HUES64 (cell line): ENCODE measurements at regions not wholly inside any gene's neighbourhood (a gene's known extent, or its start where the extent isn't known, plus 50 kb on each side); places are given as distances from the start of the nearest gene placed in this dataset.

Source experiments
- H3K27ac ChIP-seq: 2 replicates; pipeline ENCODE4 v1.7.0; 2013; ENCODE audit warnings: low read depth, low read length, inconsistent platforms
- H3K27me3 ChIP-seq: 2 replicates; pipeline ENCODE4 v1.6.1; 2013; ENCODE audit warnings: mild to moderate bottlenecking, low read length; ENCODE audit not compliant: insufficient read depth
- H3K36me3 ChIP-seq: 2 replicates; pipeline ENCODE4 v1.6.1; 2013; ENCODE audit warnings: mild to moderate bottlenecking, low read length; ENCODE audit not compliant: insufficient read depth
- H3K4me1 ChIP-seq: 2 replicates; pipeline ENCODE4 v1.6.1; 2013; ENCODE audit warnings: mild to moderate bottlenecking, low read length, moderate library complexity; ENCODE audit not compliant: insufficient read depth
- H3K4me3 ChIP-seq: 2 replicates; pipeline ENCODE4 v1.5.1; 2013; ENCODE audit warnings: mild to moderate bottlenecking, low read length, moderate library complexity
- H3K9ac ChIP-seq: 2 replicates; pipeline ENCODE4 v1.6.1; 2013; ENCODE audit warnings: mild to moderate bottlenecking, low read depth, low read length
- H3K9me3 ChIP-seq: 2 replicates; pipeline ENCODE4 v1.6.1; 2013; ENCODE audit warnings: low read depth, low read length; ENCODE audit not compliant: insufficient read depth
- WGBS: fragments of 150-250, 120-280 bp; methylation state at CpG from one replicate; pipeline ENCODE4 v1.1.7; 2013; ENCODE audit warnings: missing lambda C conversion rate; 5-methylcytosine and 5-hydroxymethylcytosine counted together

DNA sequence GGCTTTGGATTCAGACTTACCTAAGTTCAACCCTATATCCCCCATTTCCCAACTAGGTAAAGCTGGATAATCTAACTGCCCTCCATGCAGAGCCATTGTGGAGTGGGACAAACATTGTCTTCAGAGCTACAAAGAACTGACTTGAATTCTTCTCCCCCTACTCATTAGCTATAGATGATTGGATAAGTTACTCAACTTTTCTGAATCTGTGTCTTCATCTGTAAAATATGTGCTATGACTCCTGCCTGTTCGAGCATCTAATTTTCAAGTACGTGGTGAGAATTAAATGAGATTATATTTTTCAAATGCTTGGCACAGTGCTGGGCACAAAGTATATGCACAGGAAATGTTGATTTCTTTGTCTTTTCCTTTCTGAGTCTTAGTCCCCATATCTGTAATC lies 240.3 kb upstream of the TCF21 start:
- Histone ChIP-seq H3K27ac (no peak overlapping the region), H3K4me1 (peaks cover 18% of the 10 kb centered on the region), H3K27me3 (no peaks in the 10 kb centered on the region), H3K36me3 (no peaks in the 10 kb centered on the region), H3K4me3 (no peak overlapping the region), H3K9me3 (no peaks in the 10 kb centered on the region), H3K9ac (no peak overlapping the region)
- WGBS = 92% methylated on average over 2 of the region's 2 CpGs

DNA sequence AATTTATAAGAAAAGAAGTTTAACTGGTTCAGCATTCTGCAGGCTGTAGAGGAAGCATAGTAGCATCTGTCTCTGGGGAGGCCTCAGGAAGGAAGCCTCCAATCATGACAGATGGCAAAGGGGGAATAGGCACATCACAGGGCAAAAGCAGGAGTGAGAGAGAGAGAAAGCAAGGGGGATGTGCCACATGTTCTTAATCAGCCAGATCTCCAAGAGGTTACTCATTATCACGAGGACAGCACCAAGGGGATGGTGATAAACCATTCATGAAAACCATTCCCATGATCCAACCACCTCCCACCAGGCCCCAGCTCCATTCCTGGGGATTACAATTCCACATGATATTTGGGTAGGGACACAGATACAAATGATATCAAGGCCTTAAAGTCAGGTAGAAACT lies 217.5 kb upstream of the TCF21 start:
- Histone ChIP-seq H3K36me3 (no peaks in the 10 kb centered on the region), H3K27me3 (no peaks in the 10 kb centered on the region), H3K27ac (no peak overlapping the region), H3K4me1 (0 out of 2 replicates have a peak, but pooled peaks cover 4% of the 10 kb centered on the region), H3K4me3 (no peak overlapping the region), H3K9me3 (peaks cover 4% of the 10 kb centered on the region), H3K9ac (no peak overlapping the region)
- WGBS = 100% methylated on average over 1 of the region's 1 CpG

DNA sequence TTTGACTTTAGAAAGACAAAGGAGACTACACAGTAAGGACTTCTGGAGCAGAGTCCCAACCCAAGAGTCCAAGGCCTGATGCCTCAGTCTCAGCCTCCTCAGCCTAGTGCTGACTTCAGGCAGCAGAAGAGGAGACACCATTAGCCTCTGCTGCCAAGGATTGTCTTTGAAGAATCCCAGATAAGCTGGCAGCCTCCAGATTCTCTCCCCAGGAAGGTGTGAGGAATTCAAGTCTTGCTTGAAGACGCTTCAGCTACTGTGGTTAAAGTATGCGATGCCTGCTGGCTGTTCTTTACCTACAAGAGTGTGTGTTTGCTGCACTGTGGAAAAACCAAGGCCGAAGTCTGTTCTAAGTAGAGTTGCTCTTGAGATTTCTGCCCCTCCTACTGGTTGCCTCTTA lies 215.9 kb upstream of the TCF21 start:
- Histone ChIP-seq H3K9me3 (no peaks in the 10 kb centered on the region), H3K4me1 (0 out of 2 replicates have a peak, but pooled peaks cover 4% of the 10 kb centered on the region), H3K4me3 (no peak overlapping the region), H3K9ac (no peak overlapping the region), H3K27me3 (no peaks in the 10 kb centered on the region), H3K36me3 (no peaks in the 10 kb centered on the region), H3K27ac (no peak overlapping the region)
- 89% methylated on average over 2 of the region's 3 CpGs for WGBS

DNA sequence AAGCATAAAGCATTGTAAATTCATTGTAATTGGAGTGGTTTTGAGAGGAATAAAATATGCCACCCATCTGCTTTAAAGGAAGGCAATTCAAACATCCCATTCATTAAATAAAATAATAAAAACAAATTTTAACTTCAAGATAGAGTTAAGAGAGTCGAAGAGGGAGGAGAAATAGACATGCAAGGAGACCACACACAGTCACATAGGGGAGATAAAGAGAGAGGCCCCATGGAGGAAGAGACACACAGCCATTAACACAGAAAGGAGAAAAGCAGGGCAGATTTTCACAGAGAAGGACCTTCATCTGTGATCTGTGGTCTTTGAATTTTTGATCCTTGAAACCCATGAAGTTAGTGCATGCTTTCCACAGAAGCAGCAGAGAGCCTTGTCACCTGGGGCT lies 214.3 kb upstream of the TCF21 start:
- no peaks in the 10 kb centered on the region for H3K27me3 ChIP-seq
- H3K9me3 ChIP-seq = no peaks in the 10 kb centered on the region
- 67% methylated on average over 1 of the region's 1 CpG for WGBS
- peaks cover 7% of the 10 kb centered on the region; the same call in 1 of the 2 replicates for H3K4me1 ChIP-seq
- no peak overlapping the region for H3K27ac ChIP-seq
- H3K4me3 ChIP-seq = no peak overlapping the region
- H3K9ac ChIP-seq = no peak overlapping the region
- no peaks in the 10 kb centered on the region for H3K36me3 ChIP-seq

DNA sequence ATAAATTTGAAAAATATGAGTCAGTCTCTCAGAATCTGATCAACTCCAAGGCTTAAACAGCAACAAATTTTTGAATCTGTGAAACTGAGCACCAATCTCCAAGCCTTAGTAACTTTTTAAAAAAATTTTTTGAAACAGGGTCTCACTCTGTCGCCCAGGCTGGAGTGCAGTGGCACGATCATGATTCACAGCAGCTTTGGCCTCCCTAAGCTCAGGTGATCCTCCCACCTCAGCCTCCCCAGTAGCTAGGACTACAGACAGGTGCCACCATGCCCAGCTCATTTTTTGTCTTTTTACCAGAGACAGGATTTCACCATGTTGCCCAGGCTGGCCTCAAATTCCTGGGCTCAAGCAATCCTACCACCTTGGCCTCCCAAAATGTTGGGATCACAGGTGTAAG lies 207.9 kb upstream of the TCF21 start:
- H3K9ac ChIP-seq = no peak overlapping the region; the same call in 1 of the 2 replicates
- WGBS = 94% methylated on average over 2 of the region's 2 CpGs
- peak overlapping the region; percentile 74 for H3K27ac ChIP-seq
- peaks cover 31% of the 10 kb centered on the region for H3K4me1 ChIP-seq
- no peaks in the 10 kb centered on the region for H3K27me3 ChIP-seq
- no peak overlapping the region for H3K4me3 ChIP-seq
- no peaks in the 10 kb centered on the region for H3K9me3 ChIP-seq
- H3K36me3 ChIP-seq = no peaks in the 10 kb centered on the region

DNA sequence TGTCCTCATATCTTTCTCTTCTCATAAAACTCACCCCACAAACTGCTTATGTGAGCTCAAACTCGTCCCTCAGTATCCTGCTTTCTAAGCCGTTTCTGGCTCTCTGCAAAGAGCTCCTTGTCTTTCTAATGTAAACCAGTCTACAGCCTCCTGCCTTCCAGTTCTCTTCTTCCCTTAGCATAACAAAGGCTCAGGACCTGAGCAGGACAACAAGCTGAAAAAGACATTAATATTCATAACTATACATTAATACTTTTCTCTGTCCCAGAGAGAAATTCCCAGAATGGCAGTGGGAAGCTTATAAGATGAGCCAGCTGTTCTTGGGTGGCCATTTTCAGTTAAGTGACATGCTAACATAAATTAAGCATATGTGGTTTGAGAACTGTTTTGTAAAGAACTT lies 207.0 kb upstream of the TCF21 start:
- Histone ChIP-seq H3K27ac (peak overlapping the region; percentile 74), H3K4me1 (peaks cover 31% of the 10 kb centered on the region), H3K9ac (peak overlapping the region; percentile 13), H3K4me3 (peak overlapping the region; percentile 8; the same call in 1 of the 2 replicates), H3K36me3 (no peaks in the 10 kb centered on the region), H3K9me3 (no peaks in the 10 kb centered on the region), H3K27me3 (no peaks in the 10 kb centered on the region)
- 5% methylated on average over 2 of the region's 2 CpGs for WGBS

DNA sequence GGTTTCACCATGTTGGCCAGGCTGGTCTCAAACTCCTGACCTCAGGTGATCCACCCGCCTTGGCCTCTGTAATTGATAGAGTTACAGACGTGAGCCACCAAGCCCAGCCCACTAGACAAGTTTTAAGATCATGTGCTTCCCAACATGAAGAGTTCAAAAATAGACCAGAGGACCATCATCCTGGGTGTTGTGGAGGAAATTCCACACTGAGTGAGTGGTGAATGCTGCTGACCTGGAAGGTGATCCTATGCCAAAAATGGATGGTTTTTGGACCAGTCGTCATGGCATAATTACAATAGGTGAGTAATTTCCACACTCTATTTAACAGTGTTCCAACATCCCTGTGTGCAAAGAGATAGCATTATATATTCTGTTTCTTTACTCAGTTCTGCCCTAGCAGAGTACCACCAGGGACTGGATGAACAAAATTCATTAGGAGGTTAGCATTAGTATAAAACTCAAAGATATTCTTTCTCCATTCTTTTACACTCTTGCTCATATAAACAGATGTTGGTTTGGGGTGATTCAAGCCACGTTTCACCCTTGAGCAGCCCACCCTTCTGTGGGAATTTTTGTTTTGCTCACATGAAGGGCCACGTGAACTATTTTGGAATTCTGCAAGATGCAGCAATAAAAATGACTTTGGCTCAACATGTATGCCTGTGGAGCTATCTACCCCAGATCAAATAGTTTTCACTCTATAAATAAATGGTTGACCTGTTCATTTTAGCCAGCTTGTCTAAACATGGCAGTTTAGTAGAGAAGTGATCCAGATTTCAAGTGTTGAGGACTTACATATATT lies 206.2 kb upstream of the TCF21 start:
- H3K27ac ChIP-seq = peak overlapping the region; percentile 70; the same call in 1 of the 2 replicates
- peaks cover 31% of the 10 kb centered on the region for H3K4me1 ChIP-seq
- H3K4me3 ChIP-seq = no peak overlapping the region
- no peaks in the 10 kb centered on the region for H3K27me3 ChIP-seq
- no peaks in the 10 kb centered on the region for H3K36me3 ChIP-seq
- 89% methylated on average over 5 of the region's 5 CpGs for WGBS
- no peak overlapping the region for H3K9ac ChIP-seq
- H3K9me3 ChIP-seq = no peaks in the 10 kb centered on the region

DNA sequence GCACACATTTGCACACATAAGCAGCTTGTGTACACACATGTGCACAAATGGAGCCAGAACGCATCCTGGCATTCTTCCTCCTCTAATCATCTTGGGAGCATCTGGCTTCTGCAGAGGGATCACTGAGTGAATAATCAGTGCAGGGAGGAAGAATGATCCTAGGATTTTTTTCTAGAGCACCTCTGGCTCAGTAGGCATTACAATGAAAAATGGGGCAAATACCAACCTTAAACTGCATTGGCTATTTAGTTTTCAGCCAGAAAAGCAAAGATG lies 205.7 kb upstream of the TCF21 start:
- peaks cover 31% of the 10 kb centered on the region for H3K4me1 ChIP-seq
- H3K27ac ChIP-seq = no peak overlapping the region
- H3K4me3 ChIP-seq = no peak overlapping the region
- 92% methylated on average over 1 of the region's 1 CpG for WGBS
- no peaks in the 10 kb centered on the region for H3K36me3 ChIP-seq
- H3K9me3 ChIP-seq = no peaks in the 10 kb centered on the region
- no peak overlapping the region for H3K9ac ChIP-seq
- H3K27me3 ChIP-seq = no peaks in the 10 kb centered on the region

DNA sequence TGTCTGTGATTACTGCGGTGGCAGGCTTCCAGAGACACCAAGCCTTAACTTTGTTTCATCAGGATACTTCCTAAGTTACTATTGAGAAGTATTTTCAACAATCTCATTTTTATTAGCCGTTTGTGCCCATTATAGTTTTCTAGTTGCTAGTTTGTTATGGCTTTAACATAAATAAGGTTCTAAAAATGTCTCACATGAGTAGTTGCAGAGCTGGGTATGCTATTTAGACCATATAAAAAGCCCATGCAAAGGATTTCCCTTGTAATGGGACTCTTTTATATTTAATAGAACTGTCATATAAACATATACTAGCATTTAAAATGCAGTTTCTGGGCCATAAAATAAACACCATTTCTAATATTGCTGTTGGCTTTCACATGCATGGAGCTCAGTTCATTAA lies 205.3 kb upstream of the TCF21 start:
- no peaks in the 10 kb centered on the region for H3K9me3 ChIP-seq
- H3K27me3 ChIP-seq = no peaks in the 10 kb centered on the region
- H3K9ac ChIP-seq = no peak overlapping the region
- H3K4me1 ChIP-seq = peaks cover 31% of the 10 kb centered on the region
- H3K4me3 ChIP-seq = no peak overlapping the region
- 100% methylated on average over 2 of the region's 2 CpGs for WGBS
- no peak overlapping the region for H3K27ac ChIP-seq
- no peaks in the 10 kb centered on the region for H3K36me3 ChIP-seq

DNA sequence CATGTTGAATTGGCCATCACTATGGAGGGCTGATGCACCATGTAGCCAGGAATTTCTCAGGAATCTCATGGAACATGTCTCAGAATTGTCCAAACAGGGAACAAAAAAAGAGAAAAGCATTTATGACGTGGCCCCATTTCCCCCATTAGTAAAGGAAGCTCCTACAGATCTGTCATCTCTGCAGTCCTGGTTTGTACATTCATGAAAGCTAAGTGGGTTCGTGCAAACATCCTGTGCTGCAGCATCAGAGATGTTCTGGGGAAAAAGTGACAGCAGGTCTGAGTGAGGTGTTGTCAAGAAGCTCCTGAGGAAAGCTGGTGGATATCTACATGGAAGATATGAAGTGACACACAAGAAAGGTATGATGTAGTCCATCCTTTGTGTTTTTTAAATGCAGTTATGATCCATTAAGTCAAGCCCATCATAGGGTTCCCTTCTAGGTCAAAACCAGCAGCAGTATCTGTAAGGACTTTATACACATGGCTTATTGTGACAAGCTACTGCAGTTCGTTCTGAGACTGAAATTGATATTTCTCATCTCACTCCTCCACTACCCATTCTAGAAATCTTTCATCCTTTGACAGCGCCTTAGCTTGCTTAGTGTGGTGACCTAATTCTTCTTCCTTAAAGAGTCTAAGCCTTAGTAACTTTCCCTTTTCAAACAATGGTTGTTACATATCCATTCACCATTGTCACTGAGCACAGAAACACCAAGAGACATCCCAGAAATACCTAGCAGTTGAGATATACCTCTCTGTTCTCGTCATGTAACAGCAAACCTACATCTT lies 200.0 kb upstream of the TCF21 start:
- no peak overlapping the region for H3K4me3 ChIP-seq
- WGBS = 95% methylated on average over 5 of the region's 5 CpGs
- H3K4me1 ChIP-seq = no peaks in the 10 kb centered on the region; the same call in 1 of the 2 replicates
- no peaks in the 10 kb centered on the region for H3K27me3 ChIP-seq
- H3K27ac ChIP-seq = no peak overlapping the region
- 0 out of 2 replicates have a peak, but pooled peaks cover 3% of the 10 kb centered on the region for H3K9me3 ChIP-seq
- H3K36me3 ChIP-seq = no peaks in the 10 kb centered on the region
- H3K9ac ChIP-seq = no peak overlapping the region

DNA sequence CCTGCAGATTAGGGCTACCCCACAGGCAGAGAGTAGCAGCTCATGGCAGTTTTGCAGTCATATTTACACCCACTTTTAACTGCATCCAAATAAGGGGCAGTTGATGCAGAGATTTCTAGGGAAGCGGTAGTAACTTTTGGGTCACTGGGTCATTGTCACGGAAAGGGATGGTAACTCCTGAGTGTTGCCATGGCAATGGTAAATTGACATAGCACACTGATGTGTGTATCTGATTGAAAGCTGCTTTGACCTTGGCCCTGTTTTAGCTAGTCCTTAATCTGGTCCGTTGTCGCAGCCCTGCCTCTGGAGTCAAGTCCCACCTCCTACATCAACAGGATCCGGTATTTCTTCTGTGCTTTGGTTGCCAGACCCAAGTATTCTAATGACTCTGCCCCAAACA lies 199.1 kb upstream of the TCF21 start:
- no peaks in the 10 kb centered on the region for H3K4me1 ChIP-seq
- H3K9me3 ChIP-seq = 0 out of 2 replicates have a peak, but pooled peaks cover 3% of the 10 kb centered on the region
- H3K36me3 ChIP-seq = no peaks in the 10 kb centered on the region
- no peaks in the 10 kb centered on the region for H3K27me3 ChIP-seq
- H3K27ac ChIP-seq = no peak overlapping the region
- whole genome bisulfite sequencing = 95% methylated on average over 5 of the region's 5 CpGs
- no peak overlapping the region for H3K4me3 ChIP-seq
- H3K9ac ChIP-seq = no peak overlapping the region
